HEK293 (cell line): ENCODE measurements at regions not wholly inside any gene's neighbourhood (a gene's known extent, or its start where the extent isn't known, plus 50 kb on each side); places are given as distances from the start of the nearest gene placed in this dataset.

Experiments used
- CTCF ChIA-PET: fragments of 350-600 bp; formaldehyde crosslinking; extraction: SDS; loops from one replicate; lab custom pipeline; 2021; ENCODE audit warnings: antibody characterized with exemption; lab: Yijun Ruan, JAX
- POLR2A ChIA-PET: fragments of 300-600 bp; formaldehyde crosslinking; extraction: SDS; loops from one replicate; lab custom pipeline; 2020; ENCODE audit warnings: antibody characterized with exemption, inconsistent platforms; lab: Yijun Ruan, JAX
- H3K27ac ChIP-seq: fragments of 200-500 bp; sonication (Bioruptor generic); 2 replicates; pipeline ENCODE4 v1.5.1; 2014; ENCODE audit warnings: low read depth, low read length, control low read depth, inconsistent platforms; ENCODE audit errors: extremely low read depth
- H3K36me3 ChIP-seq, 2 experiments: fragments of 200-500 bp in 1 of 2; sonication (Bioruptor generic) in 1 of 2; 1 replicate in 1 of 2; 2 replicates in 1 of 2; pipeline ENCODE4 v1.5.1; 2014 to 2017; ENCODE audit warnings: inconsistent platforms in 2 of 2, low read length in 2 of 2; ENCODE audit not compliant: control insufficient read depth in 2 of 2, insufficient read depth in 1 of 2
- H3K4me1 ChIP-seq: fragments of 200-500 bp; sonication (Bioruptor generic); 2 replicates; pipeline ENCODE4 v1.5.1; 2014; ENCODE audit warnings: mild to moderate bottlenecking, low read length, inconsistent platforms; ENCODE audit not compliant: control insufficient read depth, insufficient read depth
- H3K4me3 ChIP-seq: 2 replicates; pipeline ENCODE4 v1.5.1; 2011; ENCODE audit warnings: low read depth, mild to moderate bottlenecking, control low read depth, low read length, moderate library complexity
- H3K9me3 ChIP-seq: fragments of 200-500 bp; sonication (Bioruptor generic); 2 replicates; pipeline ENCODE4 v1.5.1; 2014; ENCODE audit warnings: low read depth, low read length, inconsistent platforms; ENCODE audit not compliant: control insufficient read depth, insufficient read depth
- HOXC10 ChIP-seq: sonication (generic); formaldehyde crosslinking; IDR thresholded peaks from 2 replicates; pipeline ENCODE4 v1.8.1; 2023; ENCODE audit warnings: mild to moderate bottlenecking, missing genetic modification reagents
- KLF1 ChIP-seq: fragments of 450-650 bp; formaldehyde crosslinking; IDR thresholded peaks from 2 replicates; pipeline ENCODE4 v1.5.1; 2016; ENCODE audit warnings: missing biosample characterization, missing genetic modification characterization
- SP3 ChIP-seq: fragments of 450-650 bp; formaldehyde crosslinking; IDR thresholded peaks from 2 replicates; pipeline ENCODE4 v1.5.1; 2016; ENCODE audit warnings: missing biosample characterization, missing genetic modification characterization
- SP7 ChIP-seq: fragments of 450-650 bp; formaldehyde crosslinking; IDR thresholded peaks from 2 replicates; pipeline ENCODE4 v1.5.1; 2016; ENCODE audit warnings: missing biosample characterization, missing genetic modification characterization
- WT1 ChIP-seq: fragments of 450-650 bp; formaldehyde crosslinking; IDR thresholded peaks from 2 replicates; pipeline ENCODE4 v1.5.1; 2016; ENCODE audit warnings: missing biosample characterization, missing genetic modification characterization
- ZBTB1 ChIP-seq: fragments of 450-650 bp; formaldehyde crosslinking; IDR thresholded peaks from 2 replicates; pipeline ENCODE4 v1.5.1; 2016; ENCODE audit warnings: missing biosample characterization, missing genetic modification characterization
- ZBTB17 ChIP-seq: fragments of 450-650 bp; formaldehyde crosslinking; IDR thresholded peaks from 2 replicates; pipeline ENCODE4 v1.5.1; 2016; ENCODE audit warnings: missing biosample characterization, missing genetic modification characterization
- ZBTB20 ChIP-seq: fragments of 450-650 bp; formaldehyde crosslinking; IDR thresholded peaks from 2 replicates; pipeline ENCODE4 v1.5.1; 2016; ENCODE audit warnings: missing biosample characterization, missing genetic modification characterization
- ZFP37 ChIP-seq: fragments of 450-650 bp; formaldehyde crosslinking; IDR thresholded peaks from 2 replicates; pipeline ENCODE4 v1.5.1; 2016; ENCODE audit warnings: missing biosample characterization, missing genetic modification characterization
- ZFP69B ChIP-seq: fragments of 450-650 bp; formaldehyde crosslinking; IDR thresholded peaks from 2 replicates; pipeline ENCODE4 v1.5.1; 2016; ENCODE audit warnings: missing biosample characterization, missing genetic modification characterization
- ZNF112 ChIP-seq: fragments of 450-650 bp; formaldehyde crosslinking; IDR thresholded peaks from 2 replicates; pipeline ENCODE4 v1.5.0; 2017; ENCODE audit warnings: missing biosample characterization, missing genetic modification characterization
- ZNF121 ChIP-seq: fragments of 450-650 bp; formaldehyde crosslinking; IDR thresholded peaks from 2 replicates; pipeline ENCODE4 v1.5.1; 2016; ENCODE audit warnings: missing biosample characterization, missing genetic modification characterization
- ZNF132 ChIP-seq: fragments of 450-650 bp; formaldehyde crosslinking; IDR thresholded peaks from 2 replicates; pipeline ENCODE4 v1.5.1; 2017; ENCODE audit warnings: missing biosample characterization, missing genetic modification characterization, borderline replicate concordance
- ZNF146 ChIP-seq: fragments of 450-650 bp; formaldehyde crosslinking; IDR thresholded peaks from 2 replicates; pipeline ENCODE4 v1.5.1; 2016; ENCODE audit warnings: missing biosample characterization, missing genetic modification characterization
- ZNF184 ChIP-seq: fragments of 450-650 bp; IDR thresholded peaks from 2 replicates; pipeline ENCODE4 v1.5.1; 2018; ENCODE audit warnings: missing biosample characterization, mild to moderate bottlenecking, missing genetic modification characterization
- ZNF2 ChIP-seq: fragments of 450-650 bp; formaldehyde crosslinking; IDR thresholded peaks from 2 replicates; pipeline ENCODE4 v1.5.1; 2016; ENCODE audit warnings: missing biosample characterization, missing genetic modification characterization
- ZNF239 ChIP-seq: fragments of 450-650 bp; formaldehyde crosslinking; IDR thresholded peaks from 2 replicates; pipeline ENCODE4 v1.5.1; 2016; ENCODE audit warnings: missing biosample characterization, missing genetic modification characterization
- ZNF292 ChIP-seq: fragments of 450-650 bp; formaldehyde crosslinking; IDR thresholded peaks from 2 replicates; pipeline ENCODE4 v1.5.1; 2016; ENCODE audit warnings: low read depth, missing biosample characterization, missing genetic modification characterization, borderline replicate concordance
- ZNF302 ChIP-seq: fragments of 450-650 bp; formaldehyde crosslinking; IDR thresholded peaks from 2 replicates; pipeline ENCODE4 v1.5.1; 2016; ENCODE audit warnings: missing biosample characterization, missing genetic modification characterization, low read depth
- ZNF324 ChIP-seq: fragments of 450-650 bp; formaldehyde crosslinking; IDR thresholded peaks from 2 replicates; pipeline ENCODE4 v1.5.1; 2016; ENCODE audit warnings: missing biosample characterization, missing genetic modification characterization
- ZNF335 ChIP-seq: fragments of 450-650 bp; formaldehyde crosslinking; conservative IDR thresholded peaks from 2 replicates; pipeline ENCODE4 v1.5.1; 2016; ENCODE audit warnings: missing biosample characterization, missing genetic modification characterization
- ZNF350 ChIP-seq: fragments of 450-650 bp; formaldehyde crosslinking; IDR thresholded peaks from 2 replicates; pipeline ENCODE4 v1.5.0; 2017; ENCODE audit warnings: missing biosample characterization, mild to moderate bottlenecking, missing genetic modification characterization
- ZNF426 ChIP-seq: fragments of 450-650 bp; formaldehyde crosslinking; IDR thresholded peaks from 2 replicates; pipeline ENCODE4 v1.5.1; 2017; ENCODE audit warnings: missing biosample characterization, missing genetic modification characterization, mild to moderate bottlenecking, inconsistent platforms, moderate library complexity
- ZNF433 ChIP-seq: fragments of 450-650 bp; formaldehyde crosslinking; IDR thresholded peaks from 2 replicates; pipeline ENCODE4 v1.5.1; 2016; ENCODE audit warnings: missing biosample characterization, missing genetic modification characterization, low read depth
- ZNF518A ChIP-seq: fragments of 450-650 bp; formaldehyde crosslinking; conservative IDR thresholded peaks from 2 replicates; pipeline ENCODE4 v1.5.1; 2016; ENCODE audit warnings: low read depth, missing biosample characterization, missing genetic modification characterization
- ZNF596 ChIP-seq: fragments of 450-650 bp; IDR thresholded peaks from 2 replicates; pipeline ENCODE4 v1.5.0; 2018; ENCODE audit warnings: missing biosample characterization, mild to moderate bottlenecking, missing genetic modification characterization, moderate library complexity
- ZNF660 ChIP-seq: fragments of 450-650 bp; IDR thresholded peaks from 2 replicates; pipeline ENCODE4 v1.5.1; 2018; ENCODE audit warnings: missing biosample characterization, mild to moderate bottlenecking, missing genetic modification characterization
- ZNF664 ChIP-seq: fragments of 450-650 bp; formaldehyde crosslinking; IDR thresholded peaks from 2 replicates; pipeline ENCODE4 v1.5.1; 2016; ENCODE audit warnings: missing biosample characterization, missing genetic modification characterization
- ZNF791 ChIP-seq: fragments of 450-650 bp; formaldehyde crosslinking; IDR thresholded peaks from 2 replicates; pipeline ENCODE4 v1.5.1; 2016; ENCODE audit warnings: missing biosample characterization, missing genetic modification characterization
- ZSCAN16 ChIP-seq: fragments of 450-650 bp; formaldehyde crosslinking; IDR thresholded peaks from 2 replicates; pipeline ENCODE4 v1.5.1; 2016; ENCODE audit warnings: missing biosample characterization, missing genetic modification characterization
- TF ChIP-seq, protein P1 (sequence below): fragments of 450-650 bp; formaldehyde crosslinking; IDR thresholded peaks from 2 replicates; pipeline ENCODE4 v1.5.1; 2016; ENCODE audit warnings: missing biosample characterization, missing genetic modification characterization

DNA sequence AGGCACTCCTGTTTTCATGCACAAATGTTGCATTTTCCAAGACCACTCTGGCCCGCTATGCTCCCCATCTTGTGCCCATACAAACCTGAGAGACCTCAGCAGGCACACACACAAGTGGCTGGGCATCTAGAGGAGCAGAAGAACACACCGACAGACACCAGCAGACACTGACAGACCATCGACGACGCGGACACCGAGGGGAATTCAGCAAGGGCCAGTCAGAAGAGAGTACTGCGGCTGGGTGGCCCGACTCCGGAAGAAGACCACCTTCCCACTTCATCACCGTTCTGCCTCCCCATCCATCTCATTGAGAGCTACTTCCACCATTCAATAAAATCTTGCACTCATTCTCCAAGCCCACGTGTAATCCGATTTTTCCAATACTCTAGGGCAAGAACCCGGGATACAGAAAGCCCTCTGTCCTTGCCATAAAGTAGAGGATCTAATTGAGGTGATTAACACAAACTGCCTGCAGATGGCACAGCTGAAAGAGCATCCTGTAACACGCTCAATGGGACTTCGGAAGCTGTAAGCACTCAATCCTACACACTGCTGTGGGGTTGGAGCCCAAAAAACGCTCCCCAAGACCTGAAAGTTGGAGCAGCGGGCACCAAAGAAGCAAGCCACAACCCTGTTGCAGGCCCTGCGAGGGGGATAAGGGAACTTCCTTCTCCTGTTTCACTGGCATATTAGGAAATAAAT is 780.9 kb downstream of the ARAP2 start (continued):
- TF ChIP-seq ZFP69B (tag by site-specific recombination): no peak
- no peak for TF ChIP-seq ZNF664 (tag by site-specific recombination)
- TF ChIP-seq HOXC10 (CRISPR knock-in tag): no peak
- TF ChIP-seq SP7: no peak
- no peak for TF ChIP-seq WT1
- TF ChIP-seq ZNF426: no peak
- no peak for TF ChIP-seq ZNF302 (tag by site-specific recombination)
- TF ChIP-seq ZNF2: no peak
- TF ChIP-seq ZNF596 (tag by site-specific recombination): no peak
- no peak for TF ChIP-seq ZBTB20
- no peak for TF ChIP-seq SP3
- no peak for TF ChIP-seq ZNF433 (tag by site-specific recombination)

DNA sequence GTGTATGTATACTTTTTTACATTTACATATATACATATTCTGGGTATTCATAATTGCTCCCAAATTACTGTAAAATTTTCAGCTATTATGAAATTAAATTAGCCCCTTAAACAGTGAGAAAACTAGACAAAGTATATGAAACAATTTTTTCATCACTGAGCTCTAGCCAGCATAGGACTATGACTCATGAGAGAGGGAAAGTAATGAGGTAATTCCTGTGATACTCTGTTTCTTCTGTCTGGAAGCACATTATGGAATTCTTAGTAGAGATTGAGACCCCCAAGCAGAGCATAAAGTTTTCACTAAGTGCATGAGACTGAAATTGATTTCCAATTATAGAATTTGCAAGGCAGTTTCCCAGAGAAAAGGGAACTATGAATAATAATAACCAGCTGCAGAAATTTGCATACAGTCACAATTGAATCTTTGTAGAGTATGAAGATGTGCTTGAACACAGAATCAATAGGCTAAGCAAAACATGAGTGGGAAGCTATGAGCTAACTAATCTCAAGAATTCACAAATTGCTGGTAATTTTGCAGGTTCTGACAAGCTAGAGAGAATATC is 779.3 kb downstream of the ARAP2 start:
- CTCF ChIA-PET: no interaction called here
- Histone ChIP-seq H3K4me3 (no peak overlapping the region), H3K9me3 (no peaks in the 10 kb centered on the region), H3K4me1 (no peaks in the 10 kb centered on the region), H3K36me3 (no peaks in the 10 kb centered on the region), H3K27ac (no peak overlapping the region)
- TF ChIP-seq, protein P1, sequence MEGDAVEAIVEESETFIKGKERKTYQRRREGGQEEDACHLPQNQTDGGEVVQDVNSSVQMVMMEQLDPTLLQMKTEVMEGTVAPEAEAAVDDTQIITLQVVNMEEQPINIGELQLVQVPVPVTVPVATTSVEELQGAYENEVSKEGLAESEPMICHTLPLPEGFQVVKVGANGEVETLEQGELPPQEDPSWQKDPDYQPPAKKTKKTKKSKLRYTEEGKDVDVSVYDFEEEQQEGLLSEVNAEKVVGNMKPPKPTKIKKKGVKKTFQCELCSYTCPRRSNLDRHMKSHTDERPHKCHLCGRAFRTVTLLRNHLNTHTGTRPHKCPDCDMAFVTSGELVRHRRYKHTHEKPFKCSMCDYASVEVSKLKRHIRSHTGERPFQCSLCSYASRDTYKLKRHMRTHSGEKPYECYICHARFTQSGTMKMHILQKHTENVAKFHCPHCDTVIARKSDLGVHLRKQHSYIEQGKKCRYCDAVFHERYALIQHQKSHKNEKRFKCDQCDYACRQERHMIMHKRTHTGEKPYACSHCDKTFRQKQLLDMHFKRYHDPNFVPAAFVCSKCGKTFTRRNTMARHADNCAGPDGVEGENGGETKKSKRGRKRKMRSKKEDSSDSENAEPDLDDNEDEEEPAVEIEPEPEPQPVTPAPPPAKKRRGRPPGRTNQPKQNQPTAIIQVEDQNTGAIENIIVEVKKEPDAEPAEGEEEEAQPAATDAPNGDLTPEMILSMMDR (tag by site-specific recombination): no peak
- TF ChIP-seq KLF1 (tag by site-specific recombination): no peak
- TF ChIP-seq ZBTB17: no peak
- TF ChIP-seq ZNF184 (tag by site-specific recombination): no peak
- no peak for TF ChIP-seq ZNF350 (tag by site-specific recombination)
- no peak for TF ChIP-seq ZNF791 (tag by site-specific recombination)
- TF ChIP-seq ZFP37 (tag by site-specific recombination): no peak
- no peak for TF ChIP-seq ZSCAN16 (tag by site-specific recombination)
- no peak for TF ChIP-seq ZNF121 (tag by site-specific recombination)
- TF ChIP-seq ZNF239: no peak
- TF ChIP-seq ZNF660 (tag by site-specific recombination): no peak
- no peak for TF ChIP-seq ZNF518A
- no peak for TF ChIP-seq ZNF132
- TF ChIP-seq ZBTB1: no peak
- no peak for TF ChIP-seq ZNF146 (tag by site-specific recombination)
- no peak for TF ChIP-seq ZNF335 (tag by site-specific recombination)
- TF ChIP-seq ZNF324 (tag by site-specific recombination): no peak
- TF ChIP-seq ZNF292 (tag by site-specific recombination): no peak
- no peak for TF ChIP-seq ZNF664 (tag by site-specific recombination)
- TF ChIP-seq ZNF112 (tag by site-specific recombination): no peak
- POLR2A ChIA-PET: no interaction called here
